HepG2 (cell line): ENCODE measurements at regions not wholly inside any gene's neighbourhood (a gene's known extent, or its start where the extent isn't known, plus 50 kb on each side); places are given as distances from the start of the nearest gene placed in this dataset.

Source experiments
- ATAC-seq: fragments of 200-7000 bp; cut with Tn5 transposase; 3 replicates; pipeline ENCODE4 v1.9.1; 2020; ENCODE audit warnings: mild to moderate bottlenecking, moderate library complexity
- BruUV-seq: library from RNA; stranded (reverse); fragments of 400-500 nt; replicated peaks from 2 replicates; lab custom pipeline; 2021; lab: Mats Ljungman, UMichigan
- CTCF ChIA-PET: fragments of 300-600 bp; formaldehyde crosslinking; extraction: SDS; loops from one replicate; lab custom pipeline; 2021; ENCODE audit warnings: low total read pairs, inconsistent platforms, low intra/inter-chr PET ratio; lab: Yijun Ruan, JAX
- POLR2A ChIA-PET: fragments of 350-600 bp; sonication (Branson Sonifier 250); formaldehyde crosslinking; loops from one replicate; lab custom pipeline; 2020; ENCODE audit warnings: antibody characterized with exemption, inconsistent platforms; lab: Yijun Ruan, JAX
- DNase-seq: peaks from one replicate; pipeline ENCODE4 v3.0.0-alpha.2; 2015; ENCODE audit warnings: low spot score
- FAIRE-seq: peaks from 3 replicates; lab custom pipeline; 2011; peaks lifted over from hg19 to GRCh38; lab: Jason Lieb, UNC
- H2AFZ ChIP-seq: one replicate; pipeline ENCODE4 v1.6.1; 2011; ENCODE audit warnings: low read length, inconsistent platforms
- H3K27ac ChIP-seq: fragments of 300-600 bp; 3 replicates; pipeline ENCODE4 v1.8.0; 2011; ENCODE audit warnings: mixed run types, mild to moderate bottlenecking, mixed read lengths, low read length, inconsistent platforms; ENCODE audit not compliant: insufficient read depth; ENCODE audit errors: extremely low read length
- H3K27me3 ChIP-seq, 2 experiments: fragments of 200-600 bp in 1 of 2; 2 replicates in 1 of 2; 3 replicates in 1 of 2; pipeline versions ENCODE4 v1.6.0 to v1.8.0; 2011; ENCODE audit warnings: low read length in 2 of 2, mild to moderate bottlenecking in 2 of 2, moderate library complexity in 2 of 2, inconsistent platforms in 1 of 2; ENCODE audit not compliant: insufficient read depth in 2 of 2, control insufficient read depth in 1 of 2
- H3K36me3 ChIP-seq, 2 experiments: fragments of 200-600 bp in 1 of 2; replicated peaks in 1 of 2; 2 replicates in 1 of 2; 3 replicates in 1 of 2; pipeline versions ENCODE4 v1.5.1 to v1.8.0; 2011; ENCODE audit warnings: low read length in 2 of 2, inconsistent platforms in 1 of 2; ENCODE audit not compliant: insufficient read depth in 2 of 2, control insufficient read depth in 1 of 2
- H3K4me1 ChIP-seq: 2 replicates; pipeline ENCODE4 v1.5.1; 2012; ENCODE audit warnings: low read length, inconsistent platforms; ENCODE audit not compliant: insufficient read depth
- H3K4me2 ChIP-seq: 2 replicates; pipeline ENCODE4 v1.6.0; 2011; ENCODE audit warnings: low read depth, low read length, inconsistent platforms
- H3K4me3 ChIP-seq, 3 experiments: fragments of 200-600 bp in 1 of 3; sonication (generic), shearing (Covaris generic) in 1 of 3; replicated peaks in 1 of 3; 2 replicates each; pipeline ENCODE4 v1.5.1; 2011 to 2016; ENCODE audit warnings: low read length in 3 of 3, inconsistent platforms in 2 of 3, low read depth in 2 of 3, mild to moderate bottlenecking in 2 of 3, control low read depth in 1 of 3, mixed read lengths in 1 of 3; ENCODE audit not compliant: insufficient read depth in 1 of 3
- H3K79me2 ChIP-seq: one replicate; pipeline ENCODE4 v1.6.1; 2011; ENCODE audit warnings: low read length, inconsistent platforms; ENCODE audit not compliant: insufficient read depth
- H3K9ac ChIP-seq: 2 replicates; pipeline ENCODE4 v1.6.0; 2011; ENCODE audit warnings: mild to moderate bottlenecking, low read depth, low read length, inconsistent platforms; ENCODE audit not compliant: insufficient read depth
- H3K9me3 ChIP-seq: 2 replicates; pipeline ENCODE4 v1.5.1; 2012; ENCODE audit warnings: mild to moderate bottlenecking, low read length
- H4K20me1 ChIP-seq: 2 replicates; pipeline ENCODE4 v1.6.0; 2011; ENCODE audit warnings: inconsistent platforms, mild to moderate bottlenecking, low read length, moderate library complexity; ENCODE audit not compliant: insufficient read depth
- FOXA1 ChIP-seq, 2 experiments: fragments of 450-650 bp in 1 of 2; sonication (generic) in 1 of 2; formaldehyde crosslinking in 1 of 2; IDR thresholded peaks; 2 replicates each; pipeline versions ENCODE4 v1.4.0 to v1.6.1; 2016 to 2020; ENCODE audit warnings: missing genetic modification reagents in 1 of 2
- GTF2F1 ChIP-seq: fragments of 150-350 bp; IDR thresholded peaks from 2 replicates; pipeline ENCODE4 v1.6.1; 2014; ENCODE audit warnings: low read length
- MTA1 ChIP-seq: sonication (generic); formaldehyde crosslinking; IDR thresholded peaks from 2 replicates; pipeline ENCODE4 v1.4.0; 2020; ENCODE audit warnings: missing genetic modification reagents, mild to moderate bottlenecking, borderline replicate concordance
- NAIF1 ChIP-seq: sonication (generic); formaldehyde crosslinking; IDR thresholded peaks from 2 replicates; pipeline ENCODE4 v1.5.0; 2020; ENCODE audit warnings: mild to moderate bottlenecking, missing genetic modification reagents, borderline replicate concordance
- ONECUT2 ChIP-seq: sonication (generic); formaldehyde crosslinking; IDR thresholded peaks from 2 replicates; pipeline ENCODE4 v1.4.0; 2020; ENCODE audit warnings: missing genetic modification reagents
- RBM22 ChIP-seq: fragments of 200-400 bp; formaldehyde crosslinking; optimal IDR thresholded peaks from 2 replicates; pipeline ENCODE3; 2017; ENCODE audit warnings: mild to moderate bottlenecking, low read length, moderate library complexity
- REXO4 ChIP-seq: sonication (generic); formaldehyde crosslinking; IDR thresholded peaks from 2 replicates; pipeline ENCODE4 v1.8.0; 2022; ENCODE audit warnings: missing genetic modification reagents, mild to moderate bottlenecking, borderline replicate concordance
- SIX1 ChIP-seq: sonication (generic); formaldehyde crosslinking; IDR thresholded peaks from 2 replicates; pipeline ENCODE4 v1.4.0; 2020; ENCODE audit warnings: missing genetic modification reagents, borderline replicate concordance
- THAP11 ChIP-seq: IDR thresholded peaks from 2 replicates; pipeline ENCODE4 v1.6.1; 2016; ENCODE audit warnings: missing biosample characterization, missing genetic modification reagents
- ZGPAT ChIP-seq: IDR thresholded peaks from 2 replicates; pipeline ENCODE4 v1.6.1; 2016; ENCODE audit warnings: mild to moderate bottlenecking
- ZNF232 ChIP-seq: sonication (generic); formaldehyde crosslinking; IDR thresholded peaks from 2 replicates; pipeline ENCODE4 v1.4.0; 2020; ENCODE audit warnings: missing genetic modification reagents, borderline replicate concordance
- ZNF44 ChIP-seq: sonication (generic); formaldehyde crosslinking; IDR thresholded peaks from 2 replicates; pipeline ENCODE4 v1.5.1; 2020; ENCODE audit warnings: mild to moderate bottlenecking, missing genetic modification reagents
- ZNF556 ChIP-seq: sonication (generic); formaldehyde crosslinking; IDR thresholded peaks from 2 replicates; pipeline ENCODE4 v1.4.0; 2020; ENCODE audit warnings: mild to moderate bottlenecking, missing genetic modification reagents, borderline replicate concordance
- ZNF775 ChIP-seq: sonication (generic); formaldehyde crosslinking; IDR thresholded peaks from 2 replicates; pipeline ENCODE4 v1.4.0; 2020; ENCODE audit warnings: missing genetic modification reagents, mild to moderate bottlenecking, moderate library complexity, borderline replicate concordance
- in situ Hi-C: cut with HindIII; loops from 2 replicates; pipeline ENCODE4 v1.10.0; 2017; ENCODE audit warnings: low pct_unique_long_range_greater_than_20kb; ENCODE audit not compliant: extremely low pct_ligation_motif_present
- intact Hi-C: fragments of 100-400 bp; cut with micrococcal nuclease; formaldehyde crosslinking; loops from one replicate; pipeline ENCODE4 v1.10.0; 2022; ENCODE audit not compliant: unreplicated experiment
- TF ChIP-seq, protein P1 (sequence below): sonication (generic); formaldehyde crosslinking; IDR thresholded peaks from 2 replicates; pipeline ENCODE4 v1.9.0; 2022; ENCODE audit warnings: low read depth, missing genetic modification reagents
- TF ChIP-seq, protein P2 (sequence below): IDR thresholded peaks from 2 replicates; pipeline ENCODE4 v1.6.1; 2016; ENCODE audit warnings: missing genetic modification reagents, missing compliant biosample characterization

DNA sequence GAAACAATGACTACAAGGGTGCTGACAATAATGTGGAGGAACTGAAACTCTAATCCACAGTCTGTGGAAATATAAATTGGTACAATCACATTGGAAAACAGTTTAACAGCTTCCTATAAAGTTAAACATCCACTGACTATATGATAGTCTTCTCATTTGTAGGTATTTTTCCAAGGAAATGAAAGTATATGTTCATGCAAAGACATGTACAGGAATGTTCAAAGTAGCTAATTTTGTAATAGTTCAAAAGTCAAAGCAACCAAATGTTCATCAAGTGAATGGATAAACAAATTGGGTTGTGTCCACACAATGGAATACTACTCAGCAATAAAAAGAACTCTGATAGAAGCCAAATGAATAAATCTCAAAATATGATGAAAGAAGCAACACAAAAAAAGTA is 626.0 kb upstream of the IGFBP3 start:
- no peak overlapping the region for H3K27ac ChIP-seq
- FAIRE-seq (no peak), ATAC-seq (no peak), DNase-seq (no peak)
- no peaks in the 10 kb centered on the region for H3K9me3 ChIP-seq
- ChIA-PET CTCF (no interaction called here), POLR2A (no interaction called here)
- H3K9ac ChIP-seq: no peak overlapping the region
- H4K20me1 ChIP-seq: no peaks in the 10 kb centered on the region
- H3K79me2 ChIP-seq: no peaks in the 10 kb centered on the region
- TF ChIP-seq THAP11 (CRISPR knock-in tag): no peak
- no peak for TF ChIP-seq REXO4 (CRISPR knock-in tag)
- TF ChIP-seq ZGPAT (CRISPR knock-in tag): no peak
- TF ChIP-seq, protein P1, sequence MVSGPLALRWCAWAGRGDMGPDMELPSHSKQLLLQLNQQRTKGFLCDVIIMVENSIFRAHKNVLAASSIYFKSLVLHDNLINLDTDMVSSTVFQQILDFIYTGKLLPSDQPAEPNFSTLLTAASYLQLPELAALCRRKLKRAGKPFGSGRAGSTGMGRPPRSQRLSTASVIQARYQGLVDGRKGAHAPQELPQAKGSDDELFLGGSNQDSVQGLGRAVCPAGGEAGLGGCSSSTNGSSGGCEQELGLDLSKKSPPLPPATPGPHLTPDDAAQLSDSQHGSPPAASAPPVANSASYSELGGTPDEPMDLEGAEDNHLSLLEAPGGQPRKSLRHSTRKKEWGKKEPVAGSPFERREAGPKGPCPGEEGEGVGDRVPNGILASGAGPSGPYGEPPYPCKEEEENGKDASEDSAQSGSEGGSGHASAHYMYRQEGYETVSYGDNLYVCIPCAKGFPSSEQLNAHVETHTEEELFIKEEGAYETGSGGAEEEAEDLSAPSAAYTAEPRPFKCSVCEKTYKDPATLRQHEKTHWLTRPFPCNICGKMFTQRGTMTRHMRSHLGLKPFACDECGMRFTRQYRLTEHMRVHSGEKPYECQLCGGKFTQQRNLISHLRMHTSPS: no peak
- no peak for TF ChIP-seq SIX1
- TF ChIP-seq, protein P2, sequence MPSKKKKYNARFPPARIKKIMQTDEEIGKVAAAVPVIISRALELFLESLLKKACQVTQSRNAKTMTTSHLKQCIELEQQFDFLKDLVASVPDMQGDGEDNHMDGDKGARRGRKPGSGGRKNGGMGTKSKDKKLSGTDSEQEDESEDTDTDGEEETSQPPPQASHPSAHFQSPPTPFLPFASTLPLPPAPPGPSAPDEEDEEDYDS (CRISPR knock-in tag): no peak
- no peak for TF ChIP-seq GTF2F1
- TF ChIP-seq ZNF775 (CRISPR knock-in tag): no peak
- TF ChIP-seq ZNF556: no peak
- no peak for TF ChIP-seq NAIF1 (CRISPR knock-in tag)
- TF ChIP-seq ZNF232 (CRISPR knock-in tag): no peak
- TF ChIP-seq ZNF44: no peak
- TF ChIP-seq FOXA1 (IDR thresholded peaks at IDR 0.05): no peak
- no peak for TF ChIP-seq FOXA1 (CRISPR knock-in tag; IDR thresholded peaks at IDR 0.05)
- TF ChIP-seq RBM22: no peak
- no peak for TF ChIP-seq MTA1 (CRISPR knock-in tag)
- TF ChIP-seq ONECUT2 (CRISPR knock-in tag): no peak
- in situ Hi-C loops: no loop called here
- no peaks in the 10 kb centered on the region for H3K36me3 ChIP-seq
- no peak overlapping the region for H3K4me2 ChIP-seq
- no peak overlapping the region for H3K4me3 ChIP-seq
- no peak overlapping the region for H2AFZ ChIP-seq
- intact Hi-C loops: no loop called here
- H3K27me3 ChIP-seq: no peaks in the 10 kb centered on the region
- BruUV-seq: no TSS peak
- H3K4me1 ChIP-seq: peaks cover 6% of the 10 kb centered on the region; the same call in 1 of the 2 replicates
